ENCODE measurements at regions not wholly inside any gene's neighbourhood (a gene's known extent, or its start where the extent isn't known, plus 50 kb on each side); places are given as distances from the start of the nearest gene placed in this dataset.

DNA sequence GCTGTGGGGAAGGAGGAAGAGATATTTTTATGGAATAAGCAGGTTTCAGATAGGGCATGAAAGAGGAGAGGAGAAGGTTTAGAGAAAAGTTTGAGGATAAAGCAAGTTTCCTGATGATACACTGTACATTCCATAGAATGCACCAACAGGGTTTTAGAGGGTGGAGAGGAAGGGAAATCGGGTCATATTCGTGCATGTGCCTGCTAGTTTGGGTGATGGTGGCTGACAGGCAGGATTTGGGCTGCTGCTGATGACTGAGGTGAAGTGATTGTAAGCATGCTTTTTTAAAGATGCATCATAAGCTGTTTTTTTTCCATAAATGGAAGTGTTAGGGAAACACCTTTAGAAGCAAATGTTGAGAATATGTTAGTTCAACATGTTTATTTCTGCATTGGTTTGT is 68.8 kb downstream of the PMAIP1 start:
- H3K9me3 Mint-ChIP-seq, result peaks cover 8% of the 10 kb centered on the region
- H3K36me3 Mint-ChIP-seq, result no peaks in the 10 kb centered on the region
- H3K27me3 Mint-ChIP-seq (ENCODE audit: low read depth), result peaks cover 12% of the 10 kb centered on the region
- H3K4me3 Mint-ChIP-seq, result no peak overlapping the region
- H3K27ac Mint-ChIP-seq, result no peak overlapping the region
- peaks cover 11% of the 10 kb centered on the region for H3K4me1 Mint-ChIP-seq
- TF ChIP-seq, protein P1, sequence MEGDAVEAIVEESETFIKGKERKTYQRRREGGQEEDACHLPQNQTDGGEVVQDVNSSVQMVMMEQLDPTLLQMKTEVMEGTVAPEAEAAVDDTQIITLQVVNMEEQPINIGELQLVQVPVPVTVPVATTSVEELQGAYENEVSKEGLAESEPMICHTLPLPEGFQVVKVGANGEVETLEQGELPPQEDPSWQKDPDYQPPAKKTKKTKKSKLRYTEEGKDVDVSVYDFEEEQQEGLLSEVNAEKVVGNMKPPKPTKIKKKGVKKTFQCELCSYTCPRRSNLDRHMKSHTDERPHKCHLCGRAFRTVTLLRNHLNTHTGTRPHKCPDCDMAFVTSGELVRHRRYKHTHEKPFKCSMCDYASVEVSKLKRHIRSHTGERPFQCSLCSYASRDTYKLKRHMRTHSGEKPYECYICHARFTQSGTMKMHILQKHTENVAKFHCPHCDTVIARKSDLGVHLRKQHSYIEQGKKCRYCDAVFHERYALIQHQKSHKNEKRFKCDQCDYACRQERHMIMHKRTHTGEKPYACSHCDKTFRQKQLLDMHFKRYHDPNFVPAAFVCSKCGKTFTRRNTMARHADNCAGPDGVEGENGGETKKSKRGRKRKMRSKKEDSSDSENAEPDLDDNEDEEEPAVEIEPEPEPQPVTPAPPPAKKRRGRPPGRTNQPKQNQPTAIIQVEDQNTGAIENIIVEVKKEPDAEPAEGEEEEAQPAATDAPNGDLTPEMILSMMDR (IDR thresholded peaks at IDR 0.05; ENCODE audit: unreplicated experiment), result no peak
- no peak for DNase-seq (ENCODE audit: low spot score in 2 of 2, unreplicated experiment in 2 of 2)

DNA sequence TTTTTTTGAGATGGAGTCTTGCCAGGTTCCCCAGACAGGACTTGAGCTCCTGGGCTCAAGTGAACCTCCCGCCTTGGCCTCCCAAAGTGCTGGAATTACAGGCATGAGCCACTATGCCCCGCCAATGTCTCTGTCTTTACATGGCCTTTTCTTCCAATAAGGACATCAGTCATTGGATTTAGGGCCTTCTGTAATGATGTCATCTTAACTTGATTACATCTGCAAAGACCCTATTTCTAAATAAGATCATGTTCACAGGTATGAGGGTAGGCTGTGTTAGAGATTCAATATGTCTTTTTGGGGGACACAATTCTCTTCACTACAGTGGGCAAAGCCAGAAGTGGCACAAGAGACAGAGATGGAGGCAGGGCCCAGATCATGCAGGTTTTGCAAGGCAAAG is 68.1 kb downstream of the PMAIP1 start:
- H3K4me1 Mint-ChIP-seq, result peaks cover 6% of the 10 kb centered on the region
- TF ChIP-seq, protein P1 (IDR thresholded peaks at IDR 0.05; ENCODE audit: unreplicated experiment), result no peak
- no peaks in the 10 kb centered on the region for H3K36me3 Mint-ChIP-seq
- no peak overlapping the region for H3K4me3 Mint-ChIP-seq
- H3K27me3 Mint-ChIP-seq (ENCODE audit: low read depth), result peaks cover 14% of the 10 kb centered on the region
- DNase-seq (ENCODE audit: low spot score in 2 of 2, unreplicated experiment in 2 of 2), result no peak
- H3K27ac Mint-ChIP-seq, result no peak overlapping the region
- H3K9me3 Mint-ChIP-seq, result peaks cover 8% of the 10 kb centered on the region

DNA sequence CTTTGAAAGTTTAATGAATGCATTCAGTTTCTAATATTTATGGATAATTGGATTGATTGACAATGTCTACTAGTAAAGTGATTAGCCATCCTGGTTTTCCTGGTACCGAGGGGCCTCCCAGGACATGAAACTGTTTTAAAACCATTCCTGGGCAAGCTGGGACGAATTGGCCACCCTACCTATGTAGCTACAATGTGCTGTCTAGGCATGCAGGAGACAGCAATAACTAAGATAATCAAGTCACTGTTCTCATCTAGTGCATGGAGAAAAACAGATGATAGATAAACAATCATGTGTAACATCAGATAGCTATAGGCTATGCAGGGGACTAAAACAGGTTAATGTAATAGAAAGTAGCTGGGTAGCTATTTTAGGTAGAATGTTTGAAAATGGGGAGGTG is 67.1 kb downstream of the PMAIP1 start:
- H3K9me3 Mint-ChIP-seq, result peaks cover 8% of the 10 kb centered on the region
- H3K4me3 Mint-ChIP-seq, result no peak overlapping the region
- H3K36me3 Mint-ChIP-seq, result no peaks in the 10 kb centered on the region
- H3K4me1 Mint-ChIP-seq, result peaks cover under 1% of the 10 kb centered on the region
- peaks cover 14% of the 10 kb centered on the region for H3K27me3 Mint-ChIP-seq (ENCODE audit: low read depth)
- TF ChIP-seq, protein P1 (IDR thresholded peaks at IDR 0.05; ENCODE audit: unreplicated experiment), result no peak
- no peak for DNase-seq (ENCODE audit: low spot score in 2 of 2, unreplicated experiment in 2 of 2)
- H3K27ac Mint-ChIP-seq, result no peak overlapping the region

DNA sequence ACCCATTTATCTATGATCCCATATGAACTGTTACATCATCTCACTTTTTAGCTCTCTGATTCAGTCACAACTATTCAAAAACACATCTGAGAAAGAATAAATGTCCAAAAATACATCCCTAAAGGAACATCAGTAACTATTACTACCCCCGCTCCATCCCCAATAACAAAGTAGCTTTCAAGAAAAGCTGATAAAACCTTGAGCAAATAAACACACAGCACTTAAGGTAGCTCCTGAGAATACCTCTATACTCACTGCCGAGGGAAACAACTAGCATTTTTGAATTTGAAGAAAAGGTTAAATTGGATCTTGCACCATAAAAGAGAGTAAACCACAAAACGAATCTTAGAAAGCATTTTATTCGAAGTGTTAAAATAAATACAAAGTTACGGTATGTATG is 63.4 kb downstream of the PMAIP1 start:
- Mint-ChIP-seq H3K4me3 (no peak overlapping the region), H3K27me3 (ENCODE audit: low read depth) (peaks cover 12% of the 10 kb centered on the region), H3K36me3 (no peaks in the 10 kb centered on the region), H3K4me1 (peaks cover 11% of the 10 kb centered on the region), H3K27ac (no peak overlapping the region), H3K9me3 (peaks cover 13% of the 10 kb centered on the region)
- TF ChIP-seq, protein P1 (IDR thresholded peaks at IDR 0.05; ENCODE audit: unreplicated experiment), result no peak
- no peak for DNase-seq (ENCODE audit: low spot score in 2 of 2, unreplicated experiment in 2 of 2)

DNA sequence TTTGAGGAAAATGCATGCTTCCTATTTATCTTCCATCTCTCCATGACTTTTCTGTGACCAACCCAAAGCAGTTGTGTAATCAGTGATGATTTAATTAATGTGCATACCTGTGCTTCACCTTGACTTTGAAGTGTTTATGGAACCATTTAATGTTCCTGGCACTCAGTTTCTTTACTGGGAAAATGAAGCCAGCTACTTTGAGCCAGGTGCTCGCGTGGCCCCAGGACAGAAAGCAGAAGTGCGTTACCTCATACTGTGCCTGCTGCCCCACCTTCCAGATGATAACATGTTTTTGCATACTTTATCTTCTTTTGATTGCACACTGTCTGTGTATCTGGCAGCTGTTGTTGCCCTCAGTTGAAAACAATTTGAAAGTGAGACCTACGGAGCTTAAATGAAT is 61.3 kb downstream of the PMAIP1 start:
- Mint-ChIP-seq H3K27me3 (ENCODE audit: low read depth) (peaks cover 9% of the 10 kb centered on the region), H3K4me3 (no peak overlapping the region), H3K9me3 (peaks cover 10% of the 10 kb centered on the region), H3K27ac (no peak overlapping the region), H3K36me3 (no peaks in the 10 kb centered on the region), H3K4me1 (peaks cover 23% of the 10 kb centered on the region)
- DNase-seq (ENCODE audit: low spot score in 2 of 2, unreplicated experiment in 2 of 2), result no peak
- TF ChIP-seq, protein P1 (IDR thresholded peaks at IDR 0.05; ENCODE audit: unreplicated experiment), result no peak

DNA sequence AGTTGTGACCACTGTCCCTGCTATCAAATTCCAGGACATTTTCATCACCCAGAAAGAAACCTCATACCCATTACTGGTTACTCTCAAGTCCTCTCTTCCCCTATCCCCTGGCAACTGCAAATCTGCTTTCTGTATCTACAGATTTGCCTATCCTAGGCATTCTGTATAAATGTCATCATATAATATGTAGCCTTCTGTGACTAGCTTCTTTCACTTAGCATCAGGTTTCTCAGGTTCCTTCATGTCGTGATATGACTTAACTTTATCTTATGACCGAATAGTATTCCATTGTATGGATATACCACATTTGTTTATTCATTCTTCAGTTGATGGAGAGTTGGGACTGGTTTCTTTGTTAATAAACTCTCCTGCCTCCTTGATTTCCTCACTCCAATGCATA is 60.5 kb downstream of the PMAIP1 start:
- Mint-ChIP-seq H3K27ac (no peak overlapping the region), H3K27me3 (ENCODE audit: low read depth) (peaks cover 6% of the 10 kb centered on the region), H3K4me3 (no peak overlapping the region), H3K9me3 (peaks cover 10% of the 10 kb centered on the region), H3K4me1 (peaks cover 23% of the 10 kb centered on the region), H3K36me3 (no peaks in the 10 kb centered on the region)
- TF ChIP-seq, protein P1 (IDR thresholded peaks at IDR 0.05; ENCODE audit: unreplicated experiment), result no peak
- DNase-seq (ENCODE audit: low spot score in 2 of 2, unreplicated experiment in 2 of 2), result no peak

Measured in mesothelial cell of epicardium (in vitro differentiated cells).